ENCODE measurements at regions not wholly inside any gene's neighbourhood (a gene's known extent, or its start where the extent isn't known, plus 50 kb on each side); places are given as distances from the start of the nearest gene placed in this dataset.

DNA sequence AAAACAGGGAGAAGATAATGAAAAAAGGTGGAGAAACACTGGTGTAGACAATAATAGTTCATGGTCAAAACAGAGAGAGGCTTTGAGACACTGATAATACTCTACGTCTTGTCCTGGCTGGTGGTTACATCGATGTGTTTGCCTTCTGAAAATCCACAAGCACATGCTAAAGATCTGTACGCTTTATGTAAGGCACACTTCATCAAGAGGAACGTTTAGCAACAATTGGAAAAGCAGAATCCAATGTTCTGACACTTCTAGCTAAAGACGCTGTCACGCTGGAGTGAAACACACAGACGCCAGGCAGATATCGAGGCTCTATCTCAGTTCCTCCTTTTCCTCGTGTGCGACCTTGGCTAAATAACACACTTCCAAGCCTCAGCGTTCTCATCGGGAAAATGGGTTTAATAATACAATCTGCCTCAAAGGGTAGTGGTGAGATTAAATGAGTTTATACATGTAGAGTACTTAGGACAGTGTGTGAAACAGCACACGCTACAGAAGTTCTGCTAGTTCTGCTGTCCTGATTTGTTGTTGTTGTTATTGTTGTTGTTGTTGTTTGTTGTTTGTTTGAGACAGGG, 386.1 kb downstream of the SETD4 start:
- TF ChIP-seq, protein P1, sequence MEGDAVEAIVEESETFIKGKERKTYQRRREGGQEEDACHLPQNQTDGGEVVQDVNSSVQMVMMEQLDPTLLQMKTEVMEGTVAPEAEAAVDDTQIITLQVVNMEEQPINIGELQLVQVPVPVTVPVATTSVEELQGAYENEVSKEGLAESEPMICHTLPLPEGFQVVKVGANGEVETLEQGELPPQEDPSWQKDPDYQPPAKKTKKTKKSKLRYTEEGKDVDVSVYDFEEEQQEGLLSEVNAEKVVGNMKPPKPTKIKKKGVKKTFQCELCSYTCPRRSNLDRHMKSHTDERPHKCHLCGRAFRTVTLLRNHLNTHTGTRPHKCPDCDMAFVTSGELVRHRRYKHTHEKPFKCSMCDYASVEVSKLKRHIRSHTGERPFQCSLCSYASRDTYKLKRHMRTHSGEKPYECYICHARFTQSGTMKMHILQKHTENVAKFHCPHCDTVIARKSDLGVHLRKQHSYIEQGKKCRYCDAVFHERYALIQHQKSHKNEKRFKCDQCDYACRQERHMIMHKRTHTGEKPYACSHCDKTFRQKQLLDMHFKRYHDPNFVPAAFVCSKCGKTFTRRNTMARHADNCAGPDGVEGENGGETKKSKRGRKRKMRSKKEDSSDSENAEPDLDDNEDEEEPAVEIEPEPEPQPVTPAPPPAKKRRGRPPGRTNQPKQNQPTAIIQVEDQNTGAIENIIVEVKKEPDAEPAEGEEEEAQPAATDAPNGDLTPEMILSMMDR (IDR thresholded peaks at IDR 0.05 in 4 of 5, conservative IDR thresholded peaks at IDR 0.05 in 1 of 5) = no peak
- no peak for TF ChIP-seq POLR2A (IDR thresholded peaks at IDR 0.05)
